ENCODE measurements at regions not wholly inside any gene's neighbourhood (a gene's known extent, or its start where the extent isn't known, plus 50 kb on each side); places are given as distances from the start of the nearest gene placed in this dataset.
"Not testable (repeated sequence)": the region's sequence is repeated elsewhere in the genome, so short reads cannot be mapped to it uniquely, and the experiment has no call there.

- no peak for FAIRE-seq
These were observed 956.6 kb downstream of the GATA3 start for GRCh38 chr10:9010931-9011670.

GRCh38 chr10:9012312-9012711 is 957.8 kb downstream of the GATA3 start:
- FAIRE-seq: no peak

- FAIRE-seq: no peak
These were observed 960.5 kb downstream of the GATA3 start for GRCh38 chr10:9015005-9015404.

- FAIRE-seq: no peak
These were observed 961.0 kb downstream of the GATA3 start for GRCh38 chr10:9015447-9015846.

GRCh38 chr10:9016930-9017329 is 962.4 kb downstream of the GATA3 start:
- FAIRE-seq: no peak

GRCh38 chr10:9018195-9019173 is 964.0 kb downstream of the GATA3 start:
- no peak for FAIRE-seq

GRCh38 chr10:9023206-9023605 is 968.7 kb downstream of the GATA3 start:
- no peak for FAIRE-seq

GRCh38 chr10:9024210-9024609 is 969.7 kb downstream of the GATA3 start:
- FAIRE-seq: no peak

- FAIRE-seq: no peak
These were observed 973.7 kb downstream of the GATA3 start for GRCh38 chr10:9028231-9028630.

GRCh38 chr10:9035355-9035754 is 980.9 kb downstream of the GATA3 start:
- no peak for FAIRE-seq

GRCh38 chr10:9036711-9037204 is 982.3 kb downstream of the GATA3 start:
- FAIRE-seq: no peak

- no peak for FAIRE-seq
These were observed 983.7 kb downstream of the GATA3 start for GRCh38 chr10:9038146-9038714.

- no peak for FAIRE-seq
These were observed 989.0 kb downstream of the GATA3 start for GRCh38 chr10:9043466-9043865.

- FAIRE-seq: no peak
These were observed 990.8 kb downstream of the GATA3 start for GRCh38 chr10:9045311-9045710.

GRCh38 chr10:9051328-9051974 is 997.0 kb downstream of the GATA3 start:
- FAIRE-seq: no peak

- no peak for FAIRE-seq
These were observed 998.3 kb downstream of the GATA3 start for GRCh38 chr10:9052767-9053166.

GRCh38 chr10:9056521-9056920 is 1002.0 kb downstream of the GATA3 start:
- FAIRE-seq: no peak

GRCh38 chr10:9057293-9057692 is 1002.8 kb downstream of the GATA3 start:
- not testable (repeated sequence) for FAIRE-seq

GRCh38 chr10:9060314-9060713 is 1005.8 kb downstream of the GATA3 start:
- no peak for FAIRE-seq

- no peak for FAIRE-seq
These were observed 1007.4 kb downstream of the GATA3 start for GRCh38 chr10:9061871-9062270.

- no peak for FAIRE-seq
These were observed 1011.7 kb downstream of the GATA3 start for GRCh38 chr10:9066152-9066551.

GRCh38 chr10:9068003-9068402 is 1013.5 kb downstream of the GATA3 start:
- no peak for FAIRE-seq

- FAIRE-seq: no peak
These were observed 1014.6 kb downstream of the GATA3 start for GRCh38 chr10:9069136-9069535.
